PC-3 (cell line): ENCODE measurements at regions not wholly inside any gene's neighbourhood (a gene's known extent, or its start where the extent isn't known, plus 50 kb on each side); places are given as distances from the start of the nearest gene placed in this dataset.

Experiments
- ATAC-seq: fragments of 200-7000 bp; cut with Tn5 transposase; 2 replicates; pipeline ENCODE4 v1.9.1; 2020; ENCODE audit warnings: mild to moderate bottlenecking, moderate library complexity
- BruUV-seq: library from RNA; stranded (reverse); fragments of 400-500 nt; replicated peaks from 2 replicates; lab custom pipeline; 2021; lab: Mats Ljungman, UMichigan
- CTCF ChIA-PET: fragments of 300-600 bp; sonication (Branson Sonifier 250); formaldehyde crosslinking; loops from one replicate; lab custom pipeline; 2022; ENCODE audit warnings: antibody characterized with exemption; lab: Charles Lee
- POLR2A ChIA-PET: fragments of 300-600 bp; sonication (Branson Sonifier 250); formaldehyde crosslinking; loops from one replicate; lab custom pipeline; 2022; ENCODE audit warnings: antibody characterized with exemption; ENCODE audit not compliant: unreplicated experiment; lab: Charles Lee
- DNase-seq: peaks from one replicate; pipeline ENCODE4 v3.0.0-alpha.2; 2015
- H2AFZ ChIP-seq: fragments of 300-600 bp; sonication (generic); 2 replicates; pipeline ENCODE4 v1.6.0; 2016; ENCODE audit warnings: antibody characterized with exemption, low read length
- H3F3A ChIP-seq: fragments of 300-600 bp; sonication (generic); one replicate; pipeline ENCODE4 v1.6.0; 2017; ENCODE audit warnings: antibody characterized with exemption, low read length, control low read depth, mild to moderate bottlenecking; ENCODE audit not compliant: unreplicated experiment
- H3K27ac ChIP-seq: fragments of 300-600 bp; sonication (generic); 2 replicates; pipeline ENCODE4 v1.5.1; 2016; ENCODE audit warnings: mild to moderate bottlenecking, low read length
- H3K27me3 ChIP-seq: fragments of 300-600 bp; sonication (generic); 2 replicates; pipeline ENCODE4 v1.6.1; 2016; ENCODE audit warnings: low read length, mixed read lengths
- H3K36me3 ChIP-seq: fragments of 300-600 bp; sonication (generic); 2 replicates; pipeline ENCODE4 v1.6.1; 2016; ENCODE audit warnings: low read depth, mixed run types, low read length, mixed read lengths
- H3K4me1 ChIP-seq: fragments of 300-600 bp; sonication (generic); 2 replicates; pipeline ENCODE4 v1.5.1; 2016; ENCODE audit warnings: low read length; ENCODE audit not compliant: insufficient read depth
- H3K4me2 ChIP-seq: fragments of 300-600 bp; sonication (generic); 2 replicates; pipeline ENCODE4 v1.6.0; 2016; ENCODE audit warnings: low read length
- H3K4me3 ChIP-seq: fragments of 300-600 bp; sonication (generic); 2 replicates; pipeline ENCODE4 v1.5.1; 2016; ENCODE audit warnings: mild to moderate bottlenecking, low read length, mixed read lengths
- H3K79me2 ChIP-seq: fragments of 300-600 bp; sonication (generic); 2 replicates; pipeline ENCODE4 v1.6.1; 2017; ENCODE audit warnings: low read length, mixed read lengths
- H3K9ac ChIP-seq: fragments of 300-600 bp; sonication (generic); 2 replicates; pipeline ENCODE4 v1.6.0; 2016; ENCODE audit warnings: mild to moderate bottlenecking, low read length
- H3K9me2 ChIP-seq: fragments of 300-600 bp; sonication (generic); replicated peaks from 2 replicates; pipeline ENCODE4 v1.6.1; 2016; ENCODE audit warnings: mixed run types, low read length, mixed read lengths
- H3K9me3 ChIP-seq: fragments of 300-600 bp; sonication (generic); 2 replicates; pipeline ENCODE4 v1.6.1; 2016; ENCODE audit warnings: low read length, mixed read lengths
- H4K20me1 ChIP-seq: fragments of 300-600 bp; sonication (generic); 2 replicates; pipeline ENCODE4 v1.6.1; 2016; ENCODE audit warnings: low read length, mixed read lengths
- EZH2 ChIP-seq: fragments of 300-600 bp; sonication (generic); IDR thresholded peaks from one replicate; pipeline ENCODE4 v1.6.1; 2017; ENCODE audit warnings: antibody characterized with exemption, mild to moderate bottlenecking, low read length; ENCODE audit not compliant: unreplicated experiment
- EZH2phosphoT487 ChIP-seq: fragments of 300-600 bp; sonication (generic); IDR thresholded peaks from 2 replicates; pipeline ENCODE4 v1.6.1; 2018; ENCODE audit warnings: mild to moderate bottlenecking, antibody characterized with exemption, low read length, borderline replicate concordance
- intact Hi-C: fragments of 100-400 bp; cut with micrococcal nuclease; formaldehyde crosslinking; loops from 2 replicates; pipeline ENCODE4 v1.9.0; 2023
- TF ChIP-seq, protein P1 (sequence below): fragments of 300-600 bp; sonication (generic); conservative IDR thresholded peaks from 2 replicates; pipeline ENCODE4 v1.5.1; 2017; ENCODE audit warnings: antibody characterized with exemption, low read depth, mild to moderate bottlenecking, low read length

DNA sequence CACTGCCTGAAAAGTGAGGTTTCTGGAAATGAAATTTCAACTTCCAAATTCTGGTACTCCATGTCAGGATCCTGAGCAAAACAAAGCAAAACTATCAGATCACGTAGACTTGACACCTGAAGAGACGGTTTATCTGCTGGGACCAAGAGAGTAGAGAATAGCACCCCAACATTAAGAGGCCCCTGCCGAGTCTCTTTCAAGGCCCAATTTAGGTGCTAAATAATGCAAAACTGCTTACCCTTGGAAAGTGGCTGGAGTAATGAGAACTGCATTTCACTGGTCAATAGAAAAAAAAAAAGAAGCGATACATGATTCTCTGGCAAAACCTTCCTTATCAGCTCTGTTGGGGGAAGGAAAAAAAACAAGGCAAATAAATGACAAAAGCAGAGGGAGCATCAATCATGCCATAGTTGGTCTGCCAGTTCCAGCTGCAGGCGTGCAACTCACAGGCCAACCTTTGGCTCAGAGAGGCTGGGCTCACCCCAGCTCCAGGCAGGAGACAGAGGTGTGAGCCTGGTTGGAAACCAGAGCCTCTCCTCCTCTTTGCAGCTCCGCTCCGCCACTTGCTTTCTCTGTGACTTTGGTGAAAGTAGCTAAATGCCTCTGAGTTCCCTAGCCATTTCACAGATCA is 595.2 kb downstream of the TOX3 start:
- Histone ChIP-seq H3K9me3 (no peaks in the 10 kb centered on the region), H3K9ac (no peak overlapping the region), H3K4me2 (no peak overlapping the region), H3K9me2 (no peaks in the 10 kb centered on the region), H2AFZ (no peak overlapping the region), H3K4me3 (no peak overlapping the region), H3F3A (no peaks in the 10 kb centered on the region), H3K27ac (no peak overlapping the region), H3K36me3 (no peaks in the 10 kb centered on the region), H3K4me1 (no peaks in the 10 kb centered on the region), H4K20me1 (no peaks in the 10 kb centered on the region), H3K79me2 (no peaks in the 10 kb centered on the region), H3K27me3 (no peaks in the 10 kb centered on the region)
- POLR2A ChIA-PET = no interaction called here
- intact Hi-C loops = no loop called here
- ATAC-seq (no peak), DNase-seq (no peak)
- no peak for TF ChIP-seq EZH2
- TF ChIP-seq, protein P1, sequence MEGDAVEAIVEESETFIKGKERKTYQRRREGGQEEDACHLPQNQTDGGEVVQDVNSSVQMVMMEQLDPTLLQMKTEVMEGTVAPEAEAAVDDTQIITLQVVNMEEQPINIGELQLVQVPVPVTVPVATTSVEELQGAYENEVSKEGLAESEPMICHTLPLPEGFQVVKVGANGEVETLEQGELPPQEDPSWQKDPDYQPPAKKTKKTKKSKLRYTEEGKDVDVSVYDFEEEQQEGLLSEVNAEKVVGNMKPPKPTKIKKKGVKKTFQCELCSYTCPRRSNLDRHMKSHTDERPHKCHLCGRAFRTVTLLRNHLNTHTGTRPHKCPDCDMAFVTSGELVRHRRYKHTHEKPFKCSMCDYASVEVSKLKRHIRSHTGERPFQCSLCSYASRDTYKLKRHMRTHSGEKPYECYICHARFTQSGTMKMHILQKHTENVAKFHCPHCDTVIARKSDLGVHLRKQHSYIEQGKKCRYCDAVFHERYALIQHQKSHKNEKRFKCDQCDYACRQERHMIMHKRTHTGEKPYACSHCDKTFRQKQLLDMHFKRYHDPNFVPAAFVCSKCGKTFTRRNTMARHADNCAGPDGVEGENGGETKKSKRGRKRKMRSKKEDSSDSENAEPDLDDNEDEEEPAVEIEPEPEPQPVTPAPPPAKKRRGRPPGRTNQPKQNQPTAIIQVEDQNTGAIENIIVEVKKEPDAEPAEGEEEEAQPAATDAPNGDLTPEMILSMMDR = no peak
- no peak for TF ChIP-seq EZH2phosphoT487
- CTCF ChIA-PET = no interaction called here
- no TSS peak for BruUV-seq

- Histone ChIP-seq H3K27ac (no peak overlapping the region), H3K9me2 (no peaks in the 10 kb centered on the region), H3K9me3 (no peaks in the 10 kb centered on the region), H3K36me3 (no peaks in the 10 kb centered on the region), H4K20me1 (no peaks in the 10 kb centered on the region), H3K9ac (no peak overlapping the region), H3K79me2 (no peaks in the 10 kb centered on the region), H3F3A (no peaks in the 10 kb centered on the region), H3K4me1 (no peaks in the 10 kb centered on the region), H2AFZ (no peak overlapping the region), H3K4me3 (no peak overlapping the region), H3K4me2 (no peak overlapping the region), H3K27me3 (no peaks in the 10 kb centered on the region)
- DNase-seq (no peak), ATAC-seq (no peak)
- ChIA-PET POLR2A (no interaction called here), CTCF (no interaction called here)
- intact Hi-C loops = no loop called here
- TF ChIP-seq, protein P1 = no peak
- no peak for TF ChIP-seq EZH2
- TF ChIP-seq EZH2phosphoT487 = no peak
- BruUV-seq = no TSS peak
Measured at GRCh38 chr16:51950118-51950780, 596.7 kb downstream of the TOX3 start.

DNA sequence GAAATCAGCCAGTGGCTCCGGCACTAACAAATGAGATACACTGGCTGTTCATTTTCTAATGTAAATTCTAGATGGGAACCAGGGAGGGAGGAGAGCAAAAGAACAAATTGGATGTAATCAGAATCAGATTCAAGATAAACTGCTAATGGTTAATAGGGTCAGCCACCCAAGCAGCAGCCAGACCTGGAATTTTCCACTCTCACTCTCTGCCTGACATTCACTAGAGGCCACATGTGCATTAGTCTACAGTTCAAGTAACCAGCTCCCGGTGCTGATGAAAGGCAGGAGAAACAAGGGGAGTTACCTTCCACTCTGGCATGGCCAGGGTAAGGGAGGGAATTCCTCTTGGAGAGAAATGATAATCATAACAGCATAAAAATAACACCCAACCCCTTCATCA is 597.7 kb downstream of the TOX3 start:
- H3K4me1 ChIP-seq = no peaks in the 10 kb centered on the region
- no peak overlapping the region for H3K4me3 ChIP-seq
- no peaks in the 10 kb centered on the region for H3F3A ChIP-seq
- no peaks in the 10 kb centered on the region for H3K79me2 ChIP-seq
- ATAC-seq (no peak), DNase-seq (no peak)
- no peaks in the 10 kb centered on the region for H4K20me1 ChIP-seq
- no peaks in the 10 kb centered on the region for H3K9me3 ChIP-seq
- TF ChIP-seq, protein P1 = no peak
- TF ChIP-seq EZH2phosphoT487 = no peak
- no peak for TF ChIP-seq EZH2
- ChIA-PET POLR2A (no interaction called here), CTCF (no interaction called here)
- H3K9ac ChIP-seq = no peak overlapping the region
- no peak overlapping the region for H2AFZ ChIP-seq
- no peaks in the 10 kb centered on the region for H3K36me3 ChIP-seq
- no peak overlapping the region for H3K27ac ChIP-seq
- H3K27me3 ChIP-seq = no peaks in the 10 kb centered on the region
- no peak overlapping the region for H3K4me2 ChIP-seq
- BruUV-seq = no TSS peak
- no peaks in the 10 kb centered on the region for H3K9me2 ChIP-seq
- intact Hi-C loops = no loop called here
